GM15510 (cell line): ENCODE measurements at regions not wholly inside any gene's neighbourhood (a gene's known extent, or its start where the extent isn't known, plus 50 kb on each side); places are given as distances from the start of the nearest gene placed in this dataset.

Experiments
- POLR2A ChIP-seq: IDR thresholded peaks from 3 replicates; pipeline ENCODE4 v1.6.1; 2011; ENCODE audit warnings: borderline replicate concordance; ENCODE audit not compliant: insufficient read length; ENCODE audit errors: extremely low read depth

- no peak for TF ChIP-seq POLR2A
Observed at GRCh38 chr11:19526119-19526518, 186.5 kb upstream of the NAV2 start.

- TF ChIP-seq POLR2A = no peak
Observed at GRCh38 chr11:19525714-19526113, 186.9 kb upstream of the NAV2 start.

GRCh38 chr11:19525276-19525675 lies 187.4 kb upstream of the NAV2 start:
- no peak for TF ChIP-seq POLR2A

GRCh38 chr11:19524171-19524671 lies 188.4 kb upstream of the NAV2 start:
- TF ChIP-seq POLR2A = no peak

DNA sequence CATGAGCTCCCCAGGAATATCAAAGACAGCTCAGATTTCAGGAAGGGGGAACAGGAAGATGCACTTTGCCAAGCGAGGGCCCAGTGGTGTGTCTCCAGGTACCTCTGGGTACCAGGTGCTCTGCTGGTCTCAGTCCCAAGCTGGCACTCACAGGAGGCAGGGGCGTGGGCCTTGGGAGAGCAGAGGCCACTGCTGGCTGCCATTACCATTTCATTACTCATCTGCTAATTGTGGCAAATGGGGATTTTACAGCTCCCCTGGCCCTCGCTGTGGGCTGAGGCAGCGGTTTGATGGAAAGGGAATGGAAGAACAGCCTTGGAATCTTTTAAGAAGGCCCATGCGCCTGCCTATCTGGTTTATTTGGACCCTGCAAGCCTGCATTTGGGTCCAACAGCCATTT lies 192.0 kb upstream of the NAV2 start:
- no peak for TF ChIP-seq POLR2A

- TF ChIP-seq POLR2A = no peak
Observed at GRCh38 chr11:19519912-19520641, 192.6 kb upstream of the NAV2 start.

DNA sequence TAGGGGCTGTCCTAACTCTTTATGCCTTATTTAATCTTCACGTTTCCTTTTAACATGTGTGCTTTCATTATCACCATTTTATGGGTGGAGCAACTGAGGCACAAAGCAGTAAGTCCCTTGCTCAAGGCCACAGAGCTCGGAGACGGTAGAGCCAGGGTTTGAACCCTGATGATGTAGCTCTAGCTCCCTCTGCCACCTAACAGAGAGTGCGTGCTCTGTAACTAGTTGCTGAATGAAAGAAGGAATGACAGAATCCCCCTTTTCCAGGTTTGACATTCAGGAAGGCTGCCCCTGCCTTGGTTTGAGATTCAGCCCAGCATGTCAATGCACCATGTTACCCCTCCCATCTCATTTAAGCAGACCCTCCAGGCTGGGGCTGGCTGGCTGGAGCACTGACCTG lies 193.3 kb upstream of the NAV2 start:
- TF ChIP-seq POLR2A = no peak

GRCh38 chr11:19513253-19513652 lies 199.4 kb upstream of the NAV2 start:
- no peak for TF ChIP-seq POLR2A

GRCh38 chr11:19512618-19513017 lies 200.0 kb upstream of the NAV2 start:
- no peak for TF ChIP-seq POLR2A

DNA sequence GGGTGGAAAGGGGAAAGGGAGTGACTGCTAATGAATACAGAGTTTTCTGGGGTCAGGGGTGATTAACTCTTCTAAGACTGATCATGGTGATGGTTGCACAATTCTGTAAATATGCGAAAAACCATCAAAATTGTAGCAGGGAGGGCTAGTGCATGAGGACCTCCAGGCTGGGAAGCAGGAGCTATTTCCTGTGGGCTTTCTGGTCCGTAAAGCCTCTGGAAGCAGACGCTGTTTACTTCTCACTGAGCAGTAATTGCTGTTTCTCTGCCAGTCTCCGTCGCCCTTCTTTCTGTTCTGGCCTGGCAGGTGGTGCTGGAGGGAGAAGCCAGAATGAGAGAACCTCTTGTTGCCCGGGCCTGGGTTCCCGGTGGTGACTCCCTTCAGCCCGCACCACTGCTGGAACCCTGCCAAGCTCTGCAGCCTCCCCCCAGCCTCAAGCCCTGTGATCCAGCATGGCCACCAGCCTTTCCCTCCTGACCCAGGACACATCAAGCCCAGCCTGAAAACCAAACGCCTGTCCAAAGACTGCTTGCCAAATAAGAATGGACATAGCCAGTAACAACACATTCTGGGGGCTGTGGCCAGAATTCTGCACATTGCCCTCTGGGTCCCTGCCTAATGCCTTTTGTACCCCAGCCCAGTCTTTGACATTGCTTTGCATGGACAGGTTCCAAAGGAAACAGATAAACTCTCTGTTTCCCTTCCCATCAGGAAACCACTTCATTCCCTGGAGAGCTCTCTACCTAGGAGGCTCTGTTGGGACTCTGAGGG lies 201.0 kb upstream of the NAV2 start:
- no peak for TF ChIP-seq POLR2A

DNA sequence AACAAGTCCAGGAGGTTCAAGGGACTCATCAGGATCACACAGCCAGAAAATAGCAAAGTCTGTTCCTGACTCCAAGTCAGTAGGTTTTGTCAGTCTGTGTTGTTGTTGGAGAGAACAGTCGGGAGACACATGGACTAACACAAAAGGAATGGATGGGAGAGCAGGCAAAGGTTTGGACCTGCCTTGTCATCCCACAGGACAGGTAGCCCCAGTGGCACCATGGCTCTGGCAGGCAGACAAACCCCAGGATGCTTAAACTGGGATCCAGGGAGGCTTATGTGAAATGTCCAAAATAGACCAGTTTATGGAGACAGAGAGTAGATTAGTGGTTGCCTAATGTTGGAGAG lies 201.6 kb upstream of the NAV2 start:
- no peak for TF ChIP-seq POLR2A

DNA sequence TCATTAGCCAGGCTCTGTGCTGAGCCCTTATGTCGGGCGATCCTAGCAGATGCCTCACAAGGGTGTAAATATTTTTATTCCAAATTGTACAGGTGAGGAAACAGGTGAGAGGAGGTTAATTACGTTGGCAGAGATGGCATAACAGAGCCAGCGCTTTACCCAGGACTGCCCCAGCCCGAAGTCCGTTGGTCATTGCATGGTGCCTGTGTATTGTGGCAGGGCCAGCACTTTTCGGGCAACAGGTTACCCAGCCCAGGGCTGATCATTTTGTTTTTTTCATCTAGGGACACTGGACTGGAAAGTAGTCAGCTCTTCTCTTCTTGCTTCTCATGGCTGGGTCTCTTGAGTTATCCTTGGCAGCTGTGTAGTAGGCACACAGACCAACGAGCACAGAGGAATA lies 202.2 kb upstream of the NAV2 start:
- TF ChIP-seq POLR2A = no peak

- no peak for TF ChIP-seq POLR2A
Observed at GRCh38 chr11:19509215-19509614, 203.4 kb upstream of the NAV2 start.

DNA sequence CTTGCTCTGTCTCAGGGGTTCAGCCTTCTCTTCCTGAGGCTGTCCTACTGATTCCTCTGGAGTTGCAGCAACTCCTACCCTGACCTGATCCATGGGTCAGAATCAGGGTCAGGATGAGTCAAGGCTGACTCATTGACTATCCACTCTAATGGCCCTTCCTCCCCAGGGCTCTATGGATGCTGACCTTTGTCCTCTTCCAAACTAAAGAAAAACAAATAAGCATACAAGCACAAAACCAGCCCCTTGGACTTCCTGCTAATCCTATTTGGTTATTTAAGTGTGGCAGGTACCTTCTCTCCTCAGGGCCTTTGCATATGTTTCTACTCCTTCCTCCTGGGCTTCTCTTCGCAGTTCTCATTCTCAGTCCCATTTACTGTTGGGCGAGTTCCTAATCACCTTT lies 204.5 kb upstream of the NAV2 start:
- TF ChIP-seq POLR2A = no peak

DNA sequence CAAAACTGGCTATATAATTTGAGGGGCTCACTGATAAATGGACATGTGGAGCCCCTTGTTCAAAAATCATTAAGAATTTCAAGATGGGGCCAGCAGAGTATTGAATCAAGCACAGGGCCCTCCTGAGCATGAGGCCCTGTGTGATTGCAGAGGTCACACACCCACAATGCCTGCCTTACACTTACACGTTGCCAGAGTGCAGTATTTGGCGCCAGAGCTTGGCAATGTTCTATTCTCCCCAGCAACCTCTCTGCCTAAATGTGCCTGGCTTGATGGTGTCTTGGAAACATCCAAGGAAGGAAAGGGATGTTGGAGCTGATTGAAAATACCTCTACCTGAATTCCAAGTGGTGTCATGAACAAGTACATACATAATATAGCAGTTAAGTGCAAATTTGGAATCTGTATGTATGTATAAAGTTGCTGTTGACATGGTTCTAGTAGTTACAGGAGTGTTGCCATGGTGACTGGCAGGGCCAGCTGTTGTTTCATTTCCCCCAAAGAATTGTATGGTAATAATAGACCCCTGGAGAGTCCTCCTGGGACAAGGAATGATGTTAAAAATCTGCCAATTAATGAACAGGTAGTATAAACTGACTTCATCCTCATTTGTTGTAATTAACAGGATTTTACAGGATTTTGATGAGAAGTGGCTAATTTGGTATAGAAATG lies 205.7 kb upstream of the NAV2 start:
- TF ChIP-seq POLR2A = no peak
